ENCODE measurements at regions not wholly inside any gene's neighbourhood (a gene's known extent, or its start where the extent isn't known, plus 50 kb on each side); places are given as distances from the start of the nearest gene placed in this dataset.

GRCh38 chr5:81803812-81804211, 52.9 kb upstream of the SSBP2 start:
- in situ Hi-C loops (cut with MboI; ENCODE audit: low sequenced_read_pairs) = no loop called here
- DNase-seq (ENCODE audit: low spot score in 2 of 2) = no peak

GRCh38 chr5:81802625-81803024, 51.7 kb upstream of the SSBP2 start:
- no peaks in the 10 kb centered on the region for H3K4me1 ChIP-seq
- no peak overlapping the region for H3K4me3 ChIP-seq
- no peak for DNase-seq (ENCODE audit: low spot score in 2 of 2)
- H3K27me3 ChIP-seq (ENCODE audit: low read depth) = no peaks in the 10 kb centered on the region
- in situ Hi-C loops (cut with MboI; ENCODE audit: low sequenced_read_pairs) = no loop called here
- no peaks in the 10 kb centered on the region for H3K9me3 ChIP-seq
- H3K36me3 ChIP-seq (replicated peaks) = no peaks in the 10 kb centered on the region; the same call in 1 of the 2 replicates

More at GRCh38 chr5:81803812-81804211, 52.9 kb upstream of the SSBP2 start:
- Histone ChIP-seq H3K27me3 (ENCODE audit: low read depth) (no peaks in the 10 kb centered on the region), H3K36me3 (replicated peaks) (no peaks in the 10 kb centered on the region; the same call in 1 of the 2 replicates), H3K4me3 (no peak overlapping the region), H3K9me3 (no peaks in the 10 kb centered on the region; the same call in 1 of the 2 replicates), H3K4me1 (no peaks in the 10 kb centered on the region)

- in situ Hi-C loops (cut with MboI; ENCODE audit: low sequenced_read_pairs) = no loop called here
- no peaks in the 10 kb centered on the region; the same call in 1 of the 2 replicates for H3K36me3 ChIP-seq (replicated peaks)
- no peaks in the 10 kb centered on the region for H3K9me3 ChIP-seq
- no peak for DNase-seq (ENCODE audit: low spot score in 2 of 2)
- no peaks in the 10 kb centered on the region for H3K4me1 ChIP-seq
- no peaks in the 10 kb centered on the region for H3K27me3 ChIP-seq (ENCODE audit: low read depth)
- no peak overlapping the region for H3K4me3 ChIP-seq
Measured at GRCh38 chr5:81802020-81802419, 51.1 kb upstream of the SSBP2 start.

- no peak for DNase-seq (ENCODE audit: low spot score in 2 of 2)
- H3K27me3 ChIP-seq (ENCODE audit: low read depth) = no peaks in the 10 kb centered on the region
- 0 out of 2 replicates have a peak, but pooled peaks cover 2% of the 10 kb centered on the region for H3K4me1 ChIP-seq
- no peak overlapping the region for H3K4me3 ChIP-seq
- no peaks in the 10 kb centered on the region; the same call in 1 of the 2 replicates for H3K36me3 ChIP-seq (replicated peaks)
- H3K9me3 ChIP-seq = no peaks in the 10 kb centered on the region
- in situ Hi-C loops (cut with MboI; ENCODE audit: low sequenced_read_pairs) = no loop called here
Measured at GRCh38 chr5:81800797-81801196, 49.9 kb upstream of the SSBP2 start.

Data from HAP-1 (cell line).